B cell (primary cell): ENCODE measurements at regions not wholly inside any gene's neighbourhood (a gene's known extent, or its start where the extent isn't known, plus 50 kb on each side); places are given as distances from the start of the nearest gene placed in this dataset.

Experiments
- ATAC-seq: fragments of 200-7000 bp; cut with Tn5 transposase; one replicate; pipeline ENCODE4 v1.10.0; 2021; ENCODE audit warnings: low read depth, mild to moderate bottlenecking, moderate number of reproducible peaks, moderate library complexity
- CTCF ChIA-PET: fragments of 350-600 bp; sonication (Branson Sonifier 250); formaldehyde crosslinking; loops from one replicate; lab custom pipeline; 2021; ENCODE audit warnings: antibody characterized with exemption, inconsistent platforms; lab: Charles Lee
- POLR2A ChIA-PET: fragments of 350-600 bp; sonication (Branson Sonifier 250); formaldehyde crosslinking; loops from one replicate; lab custom pipeline; 2021; ENCODE audit warnings: antibody characterized with exemption; lab: Charles Lee
- DNase-seq: peaks from one replicate; pipeline ENCODE4 v3.0.0; 2013
- H2AFZ ChIP-seq: 2 replicates; pipeline ENCODE4 v1.6.1; 2012; ENCODE audit warnings: mild to moderate bottlenecking, low read depth, low read length; ENCODE audit not compliant: insufficient read depth, poor library complexity, severe bottlenecking
- H3K27ac ChIP-seq, 2 donors: 1 replicate in 1 of 2; 2 replicates in 1 of 2; pipeline ENCODE4 v1.5.1; 2012 to 2013; ENCODE audit warnings: low read length in 2 of 2, mild to moderate bottlenecking in 2 of 2, moderate library complexity in 1 of 2
- H3K27me3 ChIP-seq, 4 experiments: fragments of 200-600 bp in 1 of 4; sonication (generic) in 1 of 4; replicated peaks in 1 of 4; 1 replicate in 2 of 4; 2 replicates in 2 of 4; pipeline versions ENCODE4 v1.6.1 to v1.7.0; 2013 to 2016; ENCODE audit warnings: low read length in 3 of 4, mild to moderate bottlenecking in 2 of 4, mixed read lengths in 1 of 4, moderate library complexity in 1 of 4; ENCODE audit not compliant: insufficient read depth in 4 of 4, control insufficient read depth in 3 of 4; ENCODE audit errors: control extremely low read depth in 1 of 4
- H3K36me3 ChIP-seq, 2 experiments: replicated peaks in 1 of 2; 1 replicate in 1 of 2; 2 replicates in 1 of 2; pipeline versions ENCODE4 v1.6.1 to v1.7.1; 2013; ENCODE audit warnings: low read length in 1 of 2; ENCODE audit not compliant: insufficient read depth in 2 of 2, control insufficient read depth in 1 of 2; ENCODE audit errors: control extremely low read depth in 1 of 2, extremely low read depth in 1 of 2
- H3K4me1 ChIP-seq, 2 donors: fragments of 200-600 bp in 1 of 2; sonication (generic) in 1 of 2; 1 replicate in 1 of 2; 2 replicates in 1 of 2; pipeline versions ENCODE4 v1.5.1 to v1.6.1; 2013 to 2017; ENCODE audit warnings: low read length in 2 of 2; ENCODE audit not compliant: control insufficient read depth in 2 of 2, insufficient read depth in 2 of 2
- H3K4me2 ChIP-seq: replicated peaks from 2 replicates; pipeline ENCODE3; 2012; ENCODE audit warnings: mild to moderate bottlenecking, low read depth, low read length; ENCODE audit not compliant: poor library complexity, severe bottlenecking
- H3K4me3 ChIP-seq, 5 experiments: fragments of 200-600 bp in 1 of 5; sonication (generic) in 1 of 5; 1 replicate in 3 of 5; 2 replicates in 2 of 5; pipeline versions ENCODE4 v1.5.1 to v1.7.0; 2011 to 2016; ENCODE audit warnings: low read length in 4 of 5, mild to moderate bottlenecking in 4 of 5, low read depth in 2 of 5, control low read depth in 1 of 5, moderate library complexity in 1 of 5; ENCODE audit not compliant: insufficient read depth in 1 of 5; ENCODE audit errors: control extremely low read depth in 1 of 5, extremely low read depth in 1 of 5
- H3K79me2 ChIP-seq: fragments of 200-600 bp; sonication (generic); one replicate; pipeline ENCODE4 v1.6.0; 2016; ENCODE audit warnings: low read length; ENCODE audit not compliant: control insufficient read depth, insufficient read depth
- H3K9ac ChIP-seq: fragments of 200-600 bp; sonication (generic); 2 replicates; pipeline ENCODE4 v1.6.1; 2017; ENCODE audit warnings: mild to moderate bottlenecking, low read length, moderate library complexity
- H3K9me3 ChIP-seq, 3 donors: one replicate each; pipeline versions ENCODE4 v1.6.1 to v1.7.1; 2013; ENCODE audit warnings: low read length in 2 of 3; ENCODE audit not compliant: control insufficient read depth in 2 of 3, insufficient read depth in 1 of 3; ENCODE audit errors: control extremely low read depth in 1 of 3
- H4K20me1 ChIP-seq: 2 replicates; pipeline ENCODE4 v1.6.0; 2012; ENCODE audit warnings: mild to moderate bottlenecking, low read length; ENCODE audit not compliant: insufficient read depth, control insufficient read depth, poor library complexity, severe bottlenecking
- H3K27ac Mint-ChIP-seq: one replicate; pipeline ENCODE4 v1.8.0; 2021; ENCODE audit warnings: mixed read lengths
- H3K27me3 Mint-ChIP-seq: one replicate; pipeline ENCODE4 v1.8.0; 2021; ENCODE audit warnings: mixed read lengths
- H3K4me1 Mint-ChIP-seq: one replicate; pipeline ENCODE4 v1.8.0; 2021; ENCODE audit warnings: mixed read lengths
- H3K4me3 Mint-ChIP-seq: one replicate; pipeline ENCODE4 v1.8.0; 2021; ENCODE audit warnings: mixed read lengths
- H3K9me3 Mint-ChIP-seq: one replicate; pipeline ENCODE4 v1.8.0; 2022; ENCODE audit warnings: mixed read lengths; ENCODE audit not compliant: insufficient read depth
- CTCF ChIP-seq: fragments of 200-600 bp; IDR thresholded peaks from one replicate; pipeline ENCODE4 v1.8.0; 2022; ENCODE audit warnings: antibody characterized with exemption, mild to moderate bottlenecking
- EZH2 ChIP-seq: IDR thresholded peaks from 2 replicates; pipeline ENCODE4 v1.6.1; 2012; ENCODE audit warnings: borderline replicate concordance, low read depth, mild to moderate bottlenecking, moderate library complexity, low read length; ENCODE audit not compliant: insufficient read depth, poor library complexity, severe bottlenecking
- WGBS: methylation state at CpG from one replicate; pipeline ENCODE4 v1.1.5; 2013; ENCODE audit warnings: missing lambda C conversion rate; ENCODE audit not compliant: insufficient coverage; 5-methylcytosine and 5-hydroxymethylcytosine counted together
- intact Hi-C: fragments of 100-400 bp; cut with micrococcal nuclease; formaldehyde crosslinking; loops from one replicate; pipeline ENCODE4 v1.10.0; 2022

- intact Hi-C loops, result no loop called here
- Mint-ChIP-seq H3K27me3 (no peaks in the 10 kb centered on the region), H3K4me3 (no peak overlapping the region), H3K4me1 (no peaks in the 10 kb centered on the region), H3K27ac (no peak overlapping the region), H3K9me3 (no peaks in the 10 kb centered on the region)
- ATAC-seq (no peak), DNase-seq (no peak)
- no peaks in the 10 kb centered on the region for H3K36me3 ChIP-seq
- H3K4me2 ChIP-seq, result no peak overlapping the region
- no peaks in the 10 kb centered on the region for H3K79me2 ChIP-seq
- H2AFZ ChIP-seq, result no peak overlapping the region
- WGBS, result 100% methylated on average over 1 of the region's 9 CpGs
- no peaks in the 10 kb centered on the region for H3K9me3 ChIP-seq
- no peak overlapping the region for H3K27ac ChIP-seq
- H4K20me1 ChIP-seq, result no peaks in the 10 kb centered on the region
- no peaks in the 10 kb centered on the region for H3K4me1 ChIP-seq
- no peak for TF ChIP-seq EZH2
- TF ChIP-seq CTCF, result no peak
- no peaks in the 10 kb centered on the region for H3K27me3 ChIP-seq
- POLR2A ChIA-PET, result no interaction called here
- CTCF ChIA-PET, result no interaction called here
- no peak overlapping the region for H3K4me3 ChIP-seq
- no peak overlapping the region for H3K9ac ChIP-seq
These were observed 76.8 kb upstream of the ERG start for GRCh38 chr21:38574895-38575575.

- CTCF ChIA-PET, result interaction anchor here (1.0 kb wide), 1 partner anchor 229 kb away, joined by 4 read pairs; no protein-coding TSS in a partner anchor
- intact Hi-C loops, result no loop called here
- H4K20me1 ChIP-seq, result no peaks in the 10 kb centered on the region
- ATAC-seq, result no peak
- H3K27me3 ChIP-seq, result no peaks in the 10 kb centered on the region
- H3K4me1 ChIP-seq, result no peaks in the 10 kb centered on the region
- 100% methylated on average over 3 of the region's 5 CpGs for WGBS
- H3K27me3 Mint-ChIP-seq, result no peaks in the 10 kb centered on the region
- no peak overlapping the region for H3K4me3 ChIP-seq
- H3K27ac Mint-ChIP-seq, result no peak overlapping the region
- H3K9me3 ChIP-seq, result no peaks in the 10 kb centered on the region
- no peak overlapping the region for H3K9ac ChIP-seq
- no peaks in the 10 kb centered on the region for H3K9me3 Mint-ChIP-seq
- no peak overlapping the region for H3K4me2 ChIP-seq
- no peak for DNase-seq
- no peak overlapping the region for H3K27ac ChIP-seq
- TF ChIP-seq EZH2 (no peak), CTCF (no peak)
- H3K4me1 Mint-ChIP-seq, result no peaks in the 10 kb centered on the region
- no peaks in the 10 kb centered on the region for H3K36me3 ChIP-seq
- no peak overlapping the region for H2AFZ ChIP-seq
- no peak overlapping the region for H3K4me3 Mint-ChIP-seq
- no peaks in the 10 kb centered on the region for H3K79me2 ChIP-seq
- POLR2A ChIA-PET, result no interaction called here
These were observed 79.6 kb upstream of the ERG start for GRCh38 chr21:38577887-38578286.
